NT2/D1 (cell line): ENCODE measurements at regions not wholly inside any gene's neighbourhood (a gene's known extent, or its start where the extent isn't known, plus 50 kb on each side); places are given as distances from the start of the nearest gene placed in this dataset.
A peak's percentile ranks its signal among the peaks of the same experiment; 100 is the strongest.

Experiments
- DNase-seq: peaks from one replicate; pipeline ENCODE4 v3.0.0-alpha.2; 2011; ENCODE audit warnings: low read depth, low spot score
- H3K27me3 ChIP-seq: 2 replicates; pipeline ENCODE4 v1.6.0; 2011; ENCODE audit warnings: mild to moderate bottlenecking; ENCODE audit not compliant: insufficient read length, insufficient read depth
- H3K36me3 ChIP-seq: 2 replicates; pipeline ENCODE4 v1.6.1; 2011; ENCODE audit warnings: mild to moderate bottlenecking, low read length, mixed read lengths; ENCODE audit not compliant: insufficient read depth, insufficient read length
- H3K4me1 ChIP-seq: 2 replicates; pipeline ENCODE4 v1.5.1; 2011; ENCODE audit not compliant: insufficient read depth, insufficient read length
- H3K4me3 ChIP-seq: 2 replicates; pipeline ENCODE4 v1.5.1; 2011; ENCODE audit warnings: low read depth; ENCODE audit not compliant: insufficient read length
- H3K9ac ChIP-seq: 2 replicates; pipeline ENCODE4 v1.6.0; 2011; ENCODE audit warnings: low read depth; ENCODE audit not compliant: insufficient read length
- H3K9me3 ChIP-seq: 2 replicates; pipeline ENCODE4 v1.5.1; 2011; ENCODE audit warnings: mild to moderate bottlenecking, low read length; ENCODE audit not compliant: insufficient read depth
- SUZ12 ChIP-seq: IDR thresholded peaks from 2 replicates; pipeline ENCODE4 v1.6.1; 2011; ENCODE audit not compliant: insufficient read length, insufficient read depth; ENCODE audit errors: extremely low read depth
- YY1 ChIP-seq: IDR thresholded peaks from 2 replicates; pipeline ENCODE4 v1.6.1; 2011; ENCODE audit not compliant: insufficient read length, insufficient read depth
- ZNF274 ChIP-seq: IDR thresholded peaks from 2 replicates; pipeline ENCODE4 v1.6.1; 2011; ENCODE audit warnings: mild to moderate bottlenecking, low read depth, low read length

DNA sequence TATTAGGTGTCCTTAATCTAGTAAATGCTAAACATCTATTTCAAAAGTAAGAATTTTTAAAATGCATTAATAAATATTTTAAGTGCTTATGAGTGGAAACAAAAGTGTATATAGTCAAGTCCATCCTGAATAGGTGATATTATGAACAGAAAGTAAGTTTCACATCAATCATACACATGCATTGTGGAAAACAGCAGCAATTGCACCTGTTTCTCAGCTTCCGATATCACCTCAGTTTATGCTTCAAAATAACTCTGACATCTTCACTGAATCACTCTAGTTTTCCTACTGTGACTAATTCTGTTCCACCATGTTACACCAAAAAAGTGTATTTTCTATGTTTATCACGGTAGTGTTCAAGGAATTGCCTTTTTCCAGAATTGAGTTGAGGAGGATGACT lies 172.6 kb upstream of the MANEA start:
- Histone ChIP-seq H3K36me3 (no peaks in the 10 kb centered on the region), H3K4me1 (no peaks in the 10 kb centered on the region), H3K4me3 (no peak overlapping the region), H3K9me3 (no peaks in the 10 kb centered on the region), H3K9ac (no peak overlapping the region), H3K27me3 (no peaks in the 10 kb centered on the region)
- no peak for DNase-seq
- no peak for TF ChIP-seq SUZ12
- no peak for TF ChIP-seq YY1
- TF ChIP-seq ZNF274: no peak

- Histone ChIP-seq H3K9ac (no peak overlapping the region), H3K4me1 (no peaks in the 10 kb centered on the region), H3K27me3 (no peaks in the 10 kb centered on the region), H3K9me3 (no peaks in the 10 kb centered on the region), H3K36me3 (no peaks in the 10 kb centered on the region), H3K4me3 (no peak overlapping the region)
- TF ChIP-seq SUZ12: no peak
- no peak for TF ChIP-seq ZNF274
- TF ChIP-seq YY1: no peak
- no peak for DNase-seq
These were observed 169.2 kb upstream of the MANEA start for GRCh38 chr6:95408111-95408510.

GRCh38 chr6:95410168-95410567 lies 167.2 kb upstream of the MANEA start:
- DNase-seq: no peak
- Histone ChIP-seq H3K4me1 (no peaks in the 10 kb centered on the region), H3K4me3 (no peak overlapping the region), H3K9ac (no peak overlapping the region), H3K27me3 (no peaks in the 10 kb centered on the region), H3K9me3 (no peaks in the 10 kb centered on the region), H3K36me3 (no peaks in the 10 kb centered on the region)
- TF ChIP-seq ZNF274: no peak
- no peak for TF ChIP-seq YY1
- TF ChIP-seq SUZ12: no peak

GRCh38 chr6:95413789-95414188 lies 163.5 kb upstream of the MANEA start:
- Histone ChIP-seq H3K27me3 (no peaks in the 10 kb centered on the region), H3K36me3 (no peaks in the 10 kb centered on the region), H3K4me3 (no peak overlapping the region), H3K9ac (no peak overlapping the region), H3K4me1 (no peaks in the 10 kb centered on the region), H3K9me3 (no peaks in the 10 kb centered on the region)
- no peak for DNase-seq
- no peak for TF ChIP-seq SUZ12
- TF ChIP-seq YY1: no peak
- no peak for TF ChIP-seq ZNF274

DNA sequence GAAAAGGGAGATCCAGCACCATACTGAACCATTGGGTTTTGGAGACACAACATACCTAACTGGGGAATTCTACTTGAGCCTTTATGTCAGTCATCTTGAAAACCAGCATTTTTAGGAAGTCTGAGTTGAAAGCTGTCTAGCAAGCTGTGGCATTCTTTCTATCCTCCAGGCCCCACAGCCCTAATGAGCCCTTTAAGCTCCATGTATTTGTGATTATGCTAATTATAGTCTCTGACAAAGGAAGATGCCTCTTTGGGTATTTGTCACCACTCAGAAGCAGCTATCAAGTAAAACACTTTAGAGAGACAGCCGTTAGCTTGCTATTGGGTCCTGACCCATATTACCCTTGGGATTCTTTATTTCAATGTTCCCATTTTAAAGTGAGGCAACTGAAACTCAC lies 159.5 kb upstream of the MANEA start:
- H3K4me1 ChIP-seq: no peaks in the 10 kb centered on the region
- H3K27me3 ChIP-seq: no peaks in the 10 kb centered on the region
- H3K9ac ChIP-seq: no peak overlapping the region
- H3K4me3 ChIP-seq: no peak overlapping the region
- TF ChIP-seq ZNF274: no peak
- no peak for TF ChIP-seq YY1
- no peak for TF ChIP-seq SUZ12
- no peak for DNase-seq
- peaks cover 10% of the 10 kb centered on the region for H3K9me3 ChIP-seq
- no peaks in the 10 kb centered on the region for H3K36me3 ChIP-seq

DNA sequence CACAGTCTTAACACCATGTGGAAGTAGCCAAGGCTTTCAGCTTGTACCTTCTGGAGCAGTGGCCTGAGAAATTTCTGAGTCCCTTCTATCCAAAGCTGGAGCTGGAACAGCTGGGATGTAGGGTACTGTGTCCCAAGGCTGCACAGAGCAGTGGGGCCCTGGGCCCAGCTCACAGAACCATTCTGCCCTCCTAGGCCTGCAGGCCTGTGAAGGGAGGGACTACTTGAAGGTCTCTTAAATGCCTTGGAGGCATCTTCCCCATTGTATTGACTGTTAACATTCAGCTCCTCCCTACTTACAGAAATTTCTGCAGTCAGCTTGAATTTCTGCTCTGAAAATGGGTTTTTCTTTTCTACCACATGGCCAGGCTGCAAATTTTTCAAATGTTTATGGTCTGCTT lies 156.5 kb upstream of the MANEA start:
- Histone ChIP-seq H3K9ac (no peak overlapping the region), H3K27me3 (no peaks in the 10 kb centered on the region), H3K9me3 (peaks cover 10% of the 10 kb centered on the region), H3K36me3 (no peaks in the 10 kb centered on the region), H3K4me3 (no peak overlapping the region), H3K4me1 (no peaks in the 10 kb centered on the region)
- TF ChIP-seq YY1: no peak
- no peak for TF ChIP-seq ZNF274
- TF ChIP-seq SUZ12: no peak
- no peak for DNase-seq

DNA sequence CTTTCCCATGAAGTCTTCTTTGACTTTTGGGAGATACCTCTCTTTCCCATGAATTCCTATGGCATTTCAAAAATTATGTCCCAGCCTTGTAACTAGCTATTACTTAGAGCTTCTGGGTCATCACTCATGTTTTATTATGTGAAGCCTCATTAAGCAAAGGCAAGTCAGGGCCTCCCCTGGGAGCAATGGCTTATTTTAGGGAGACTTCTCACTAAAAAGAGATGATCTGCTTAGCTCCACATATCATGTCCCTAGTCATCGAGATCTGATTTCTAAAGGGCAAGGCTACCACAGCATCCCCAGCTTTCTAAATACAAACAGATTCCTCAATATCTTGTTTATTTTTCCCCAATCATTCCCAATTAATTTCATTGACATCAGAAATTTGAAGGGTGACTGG lies 154.0 kb upstream of the MANEA start:
- Histone ChIP-seq H3K9ac (no peak overlapping the region), H3K4me3 (no peak overlapping the region), H3K9me3 (peaks cover 10% of the 10 kb centered on the region), H3K4me1 (no peaks in the 10 kb centered on the region), H3K36me3 (no peaks in the 10 kb centered on the region), H3K27me3 (no peaks in the 10 kb centered on the region)
- no peak for DNase-seq
- TF ChIP-seq SUZ12: no peak
- no peak for TF ChIP-seq YY1
- TF ChIP-seq ZNF274: no peak

DNA sequence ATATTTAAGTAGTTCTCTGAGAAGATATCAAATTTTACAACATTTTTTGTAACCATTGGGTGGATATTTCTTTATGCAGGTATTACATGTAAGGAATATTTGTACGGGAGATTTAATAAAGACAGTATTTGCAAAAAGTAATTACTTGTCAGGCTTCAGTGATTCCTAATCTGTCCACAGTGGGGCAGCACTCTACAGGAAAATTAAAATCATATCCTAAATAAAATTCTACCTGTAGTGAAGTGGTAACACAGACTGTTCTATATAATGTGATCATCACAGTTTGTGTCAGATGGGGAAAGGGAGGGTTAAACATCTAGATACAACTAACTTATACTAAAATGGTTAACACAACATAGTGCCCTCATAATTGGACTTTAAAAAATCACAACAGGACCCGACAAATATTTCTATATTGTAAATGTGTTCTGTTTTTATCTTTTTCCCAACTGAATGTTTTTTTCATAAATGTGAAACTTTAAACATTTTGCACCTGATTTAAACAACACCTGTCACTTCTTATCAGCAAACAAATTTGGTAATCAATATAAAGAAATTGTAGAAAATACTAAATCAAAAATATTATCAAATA lies 145.6 kb upstream of the MANEA start:
- Histone ChIP-seq H3K4me3 (no peak overlapping the region), H3K9me3 (no peaks in the 10 kb centered on the region), H3K4me1 (no peaks in the 10 kb centered on the region), H3K9ac (no peak overlapping the region), H3K27me3 (no peaks in the 10 kb centered on the region), H3K36me3 (no peaks in the 10 kb centered on the region)
- peak; percentile 16 for DNase-seq
- TF ChIP-seq YY1 (no peak), ZNF274 (no peak), SUZ12 (no peak)
